Suprapubic skin (tissue), 4 donors: ENCODE measurements at regions not wholly inside any gene's neighbourhood (a gene's known extent, or its start where the extent isn't known, plus 50 kb on each side); places are given as distances from the start of the nearest gene placed in this dataset.

ENCODE experiments used
- DNase-seq, 2 donors: peaks; one replicate each; pipeline ENCODE4 v3.0.0-alpha.2; 2019; ENCODE audit warnings: low spot score in 2 of 2
- H3K27ac ChIP-seq: fragments of 200-600 bp; sonication (generic); one replicate; pipeline ENCODE4 v1.5.1; 2019
- H3K27me3 ChIP-seq: fragments of 200-600 bp; sonication (generic); one replicate; pipeline ENCODE4 v1.5.1; 2019
- H3K36me3 ChIP-seq: fragments of 200-600 bp; sonication (generic); one replicate; pipeline ENCODE4 v1.5.1; 2019
- H3K4me1 ChIP-seq: fragments of 200-600 bp; sonication (generic); one replicate; pipeline ENCODE4 v1.5.1; 2019
- H3K4me3 ChIP-seq: fragments of 200-600 bp; sonication (generic); one replicate; pipeline ENCODE4 v1.5.1; 2019; ENCODE audit warnings: mild to moderate bottlenecking
- H3K9me3 ChIP-seq: fragments of 200-600 bp; sonication (generic); one replicate; pipeline ENCODE4 v1.5.1; 2019
- EP300 ChIP-seq: sonication (generic); formaldehyde crosslinking; IDR thresholded peaks from one replicate; pipeline ENCODE4 v1.6.1; 2017; ENCODE audit warnings: antibody characterized with exemption
- POLR2A ChIP-seq, 2 donors: fragments of 450-650 bp; IDR thresholded peaks; one replicate each; pipeline ENCODE4 v1.6.1; 2017; ENCODE audit warnings: antibody characterized with exemption in 2 of 2, mild to moderate bottlenecking in 2 of 2, moderate library complexity in 2 of 2
- POLR2AphosphoS5 ChIP-seq, 3 donors: sonication (generic); formaldehyde crosslinking; IDR thresholded peaks; one replicate each; pipeline ENCODE4 v1.6.1; 2017; ENCODE audit warnings: antibody characterized with exemption in 3 of 3
- WGBS: methylation state at CpG from one replicate; pipeline ENCODE4 v1.1.5; 2018; 5-methylcytosine and 5-hydroxymethylcytosine counted together
- TF ChIP-seq, protein P1 (sequence below), 2 donors: fragments of 200-600 bp in 1 of 2; fragments of 450-650 bp in 1 of 2; sonication (generic) in 1 of 2; IDR thresholded peaks; one replicate each; pipeline ENCODE4 v1.5.1; 2016 to 2019; ENCODE audit warnings: antibody characterized with exemption in 2 of 2, mild to moderate bottlenecking in 1 of 2, moderate library complexity in 1 of 2

DNA sequence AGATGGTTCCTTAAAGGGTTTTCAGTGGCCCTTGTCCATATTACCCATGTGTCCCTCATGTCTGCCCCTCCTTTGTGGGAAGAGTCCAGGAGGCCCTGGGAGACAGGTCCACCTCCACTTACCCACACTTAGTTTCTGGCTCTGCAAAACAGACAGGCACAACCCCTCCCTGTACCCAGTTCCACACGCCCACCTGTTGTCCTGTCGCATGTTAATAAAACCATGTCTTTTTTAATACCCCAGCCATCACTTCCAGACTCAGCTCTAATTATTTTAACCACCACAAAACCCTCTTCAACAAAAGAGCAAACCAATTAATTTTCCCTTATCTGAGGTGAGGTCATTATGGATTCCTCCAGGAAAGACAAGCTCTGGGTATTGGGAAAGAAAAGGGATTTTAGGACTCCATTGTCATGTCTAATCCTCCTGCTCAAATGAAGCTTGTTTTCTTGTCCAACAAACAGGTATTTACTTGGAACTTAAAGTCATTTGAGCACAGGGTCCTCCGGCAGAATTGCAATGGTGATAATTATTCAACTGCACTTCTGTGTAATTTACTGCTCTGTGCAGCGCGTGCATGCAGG lies 68.9 kb downstream of the CCDC185 start:
- no peaks in the 10 kb centered on the region for H3K27me3 ChIP-seq
- H3K36me3 ChIP-seq, result no peaks in the 10 kb centered on the region
- 74% methylated on average over 5 of the region's 5 CpGs for WGBS
- no peaks in the 10 kb centered on the region for H3K9me3 ChIP-seq
- no peak overlapping the region for H3K4me3 ChIP-seq
- H3K27ac ChIP-seq, result no peak overlapping the region
- TF ChIP-seq EP300 (no peak), POLR2AphosphoS5 (IDR thresholded peaks at IDR 0.05) (no peak), POLR2A (IDR thresholded peaks at IDR 0.05) (no peak)
- TF ChIP-seq, protein P1, sequence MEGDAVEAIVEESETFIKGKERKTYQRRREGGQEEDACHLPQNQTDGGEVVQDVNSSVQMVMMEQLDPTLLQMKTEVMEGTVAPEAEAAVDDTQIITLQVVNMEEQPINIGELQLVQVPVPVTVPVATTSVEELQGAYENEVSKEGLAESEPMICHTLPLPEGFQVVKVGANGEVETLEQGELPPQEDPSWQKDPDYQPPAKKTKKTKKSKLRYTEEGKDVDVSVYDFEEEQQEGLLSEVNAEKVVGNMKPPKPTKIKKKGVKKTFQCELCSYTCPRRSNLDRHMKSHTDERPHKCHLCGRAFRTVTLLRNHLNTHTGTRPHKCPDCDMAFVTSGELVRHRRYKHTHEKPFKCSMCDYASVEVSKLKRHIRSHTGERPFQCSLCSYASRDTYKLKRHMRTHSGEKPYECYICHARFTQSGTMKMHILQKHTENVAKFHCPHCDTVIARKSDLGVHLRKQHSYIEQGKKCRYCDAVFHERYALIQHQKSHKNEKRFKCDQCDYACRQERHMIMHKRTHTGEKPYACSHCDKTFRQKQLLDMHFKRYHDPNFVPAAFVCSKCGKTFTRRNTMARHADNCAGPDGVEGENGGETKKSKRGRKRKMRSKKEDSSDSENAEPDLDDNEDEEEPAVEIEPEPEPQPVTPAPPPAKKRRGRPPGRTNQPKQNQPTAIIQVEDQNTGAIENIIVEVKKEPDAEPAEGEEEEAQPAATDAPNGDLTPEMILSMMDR (IDR thresholded peaks at IDR 0.05), result no peak
- no peak for DNase-seq
- H3K4me1 ChIP-seq, result no peaks in the 10 kb centered on the region

DNA sequence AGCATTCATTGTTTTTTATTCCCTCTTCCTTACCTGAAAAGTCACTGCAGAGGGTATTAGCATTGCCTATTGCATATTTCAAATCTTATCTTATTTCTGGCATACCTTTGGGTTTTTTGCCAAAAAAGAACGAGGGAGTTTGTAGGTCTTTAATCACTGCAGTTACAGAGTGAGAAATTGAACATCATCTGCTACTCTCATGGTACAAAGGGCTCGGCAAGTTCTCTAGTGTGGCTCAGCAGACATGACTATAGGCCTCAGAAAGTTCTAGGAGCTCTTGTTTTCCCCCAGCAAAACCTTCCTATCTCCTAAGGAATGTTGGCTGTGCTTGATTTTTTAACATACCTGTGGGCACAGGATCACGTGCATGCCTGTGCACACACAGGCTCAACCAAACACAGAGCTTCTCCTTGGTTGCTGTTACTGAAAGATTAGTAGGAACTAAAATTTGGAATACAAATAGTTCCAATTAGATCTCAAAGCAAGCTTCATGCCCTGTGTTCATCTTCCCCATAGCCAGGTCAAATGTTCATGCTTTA lies 69.7 kb downstream of the CCDC185 start:
- 48% methylated on average over 3 of the region's 3 CpGs for WGBS
- H3K36me3 ChIP-seq, result no peaks in the 10 kb centered on the region
- TF ChIP-seq POLR2A (IDR thresholded peaks at IDR 0.05) (no peak), POLR2AphosphoS5 (IDR thresholded peaks at IDR 0.05) (no peak), EP300 (no peak)
- TF ChIP-seq, protein P1 (IDR thresholded peaks at IDR 0.05), result no peak
- no peaks in the 10 kb centered on the region for H3K4me1 ChIP-seq
- H3K27ac ChIP-seq, result no peak overlapping the region
- no peaks in the 10 kb centered on the region for H3K27me3 ChIP-seq
- DNase-seq, result no peak
- H3K4me3 ChIP-seq, result no peak overlapping the region
- H3K9me3 ChIP-seq, result no peaks in the 10 kb centered on the region

DNA sequence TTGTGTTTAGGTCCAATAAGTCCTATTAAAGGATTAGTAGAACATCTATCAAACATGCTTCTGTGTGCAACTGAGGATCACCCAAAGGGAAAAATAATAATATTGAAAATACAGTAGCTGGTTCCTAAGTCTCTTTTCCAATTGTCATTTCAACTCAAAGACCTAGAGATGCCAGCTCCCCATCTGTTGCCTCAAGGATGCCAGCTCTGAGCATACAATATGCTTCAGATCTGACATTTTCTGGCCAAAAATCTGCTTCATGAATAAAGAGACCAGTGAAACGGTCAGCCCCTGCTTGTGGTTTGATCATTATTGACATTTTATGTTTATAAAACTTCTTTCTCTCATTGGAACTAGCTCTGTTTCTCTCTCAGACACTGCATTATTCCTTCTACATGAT lies 72.9 kb downstream of the CCDC185 start:
- Histone ChIP-seq H3K4me1 (no peaks in the 10 kb centered on the region), H3K27me3 (no peaks in the 10 kb centered on the region), H3K9me3 (no peaks in the 10 kb centered on the region), H3K4me3 (no peak overlapping the region), H3K27ac (no peak overlapping the region), H3K36me3 (no peaks in the 10 kb centered on the region)
- WGBS, result 63% methylated on average over 1 of the region's 1 CpG
- DNase-seq, result no peak
- TF ChIP-seq, protein P1 (IDR thresholded peaks at IDR 0.05), result no peak
- TF ChIP-seq POLR2AphosphoS5 (IDR thresholded peaks at IDR 0.05) (no peak), EP300 (no peak), POLR2A (IDR thresholded peaks at IDR 0.05) (no peak)

DNA sequence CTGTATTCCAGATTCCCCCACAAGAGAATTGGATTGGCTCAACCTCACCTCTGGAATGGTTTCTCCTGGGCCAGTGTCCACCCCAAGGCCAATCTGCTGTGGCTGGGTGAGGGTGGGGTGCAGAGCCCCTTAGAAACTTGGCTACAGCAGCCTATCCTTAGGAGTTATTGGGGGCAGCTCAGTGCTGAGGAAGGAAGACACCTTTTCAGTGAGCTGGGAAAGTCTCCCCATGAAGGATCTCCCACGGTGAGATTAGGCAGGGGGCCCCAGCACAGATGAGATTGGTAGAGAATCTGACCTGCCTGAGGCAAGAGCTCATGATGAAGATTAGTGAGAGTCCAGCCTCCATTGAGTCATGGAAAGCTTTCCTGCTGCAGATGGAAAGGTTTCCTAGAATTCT lies 78.4 kb downstream of the CCDC185 start:
- TF ChIP-seq POLR2AphosphoS5 (IDR thresholded peaks at IDR 0.05) (no peak), POLR2A (IDR thresholded peaks at IDR 0.05) (no peak), EP300 (no peak)
- TF ChIP-seq, protein P1 (IDR thresholded peaks at IDR 0.05), result no peak
- H3K36me3 ChIP-seq, result no peaks in the 10 kb centered on the region
- H3K27ac ChIP-seq, result no peak overlapping the region
- no peak overlapping the region for H3K4me3 ChIP-seq
- H3K27me3 ChIP-seq, result no peaks in the 10 kb centered on the region
- WGBS, result 78% methylated on average over 1 of the region's 1 CpG
- H3K9me3 ChIP-seq, result no peaks in the 10 kb centered on the region
- DNase-seq, result no peak
- H3K4me1 ChIP-seq, result no peaks in the 10 kb centered on the region

DNA sequence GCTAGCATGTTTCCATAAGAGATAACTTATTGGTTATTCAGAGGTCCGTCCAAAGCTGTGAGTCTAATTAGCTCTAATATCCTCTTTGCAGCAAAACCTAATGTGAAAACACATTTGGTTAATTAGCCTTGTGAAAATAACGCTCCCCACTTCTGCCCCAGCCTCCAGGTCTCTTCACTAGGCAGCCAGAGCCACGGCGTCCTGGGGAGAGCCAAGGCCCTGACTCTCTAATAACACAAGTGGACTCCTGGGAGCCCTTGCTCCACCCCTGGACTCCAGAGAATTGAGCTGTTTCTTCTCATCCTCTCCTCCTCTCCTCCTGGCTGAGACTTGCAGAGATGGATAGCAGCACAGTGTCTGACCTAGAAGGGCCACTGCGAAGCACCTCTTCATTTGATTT lies 78.8 kb downstream of the CCDC185 start:
- H3K36me3 ChIP-seq, result no peaks in the 10 kb centered on the region
- no peaks in the 10 kb centered on the region for H3K9me3 ChIP-seq
- H3K27ac ChIP-seq, result no peak overlapping the region
- H3K4me1 ChIP-seq, result no peaks in the 10 kb centered on the region
- no peaks in the 10 kb centered on the region for H3K27me3 ChIP-seq
- DNase-seq, result no peak
- TF ChIP-seq, protein P1 (IDR thresholded peaks at IDR 0.05), result no peak
- no peak for TF ChIP-seq POLR2AphosphoS5 (IDR thresholded peaks at IDR 0.05)
- TF ChIP-seq POLR2A (IDR thresholded peaks at IDR 0.05), result no peak
- no peak for TF ChIP-seq EP300
- no peak overlapping the region for H3K4me3 ChIP-seq
- 83% methylated on average over 5 of the region's 5 CpGs for WGBS
